Upper lobe of right lung (tissue), 1 donor: ENCODE measurements at regions not wholly inside any gene's neighbourhood (a gene's known extent, or its start where the extent isn't known, plus 50 kb on each side); places are given as distances from the start of the nearest gene placed in this dataset.

Experiments used
- ATAC-seq: fragments of 200-7000 bp; cut with Tn5 transposase; one replicate; pipeline ENCODE4 v1.9.1; 2020; ENCODE audit warnings: mild to moderate bottlenecking, moderate library complexity
- DNase-seq: peaks from one replicate; pipeline ENCODE4 v3.0.0-alpha.2; 2020
- H3K27ac ChIP-seq: fragments of 200-600 bp; one replicate; pipeline ENCODE4 v1.8.0; 2022
- H3K27me3 ChIP-seq: fragments of 200-600 bp; one replicate; pipeline ENCODE4 v1.8.0; 2022; ENCODE audit warnings: mild to moderate bottlenecking
- H3K36me3 ChIP-seq: fragments of 200-600 bp; one replicate; pipeline ENCODE4 v1.8.0; 2022
- H3K4me1 ChIP-seq: fragments of 200-600 bp; one replicate; pipeline ENCODE4 v1.8.0; 2022
- H3K4me3 ChIP-seq: fragments of 200-600 bp; one replicate; pipeline ENCODE4 v1.8.0; 2022; ENCODE audit warnings: mild to moderate bottlenecking
- H3K9me3 ChIP-seq: fragments of 200-600 bp; one replicate; pipeline ENCODE4 v1.8.0; 2022
- CTCF ChIP-seq: fragments of 200-600 bp; IDR thresholded peaks from one replicate; pipeline ENCODE4 v1.8.0; 2022; ENCODE audit warnings: antibody characterized with exemption
- intact Hi-C: fragments of 100-400 bp; cut with DNase I; formaldehyde crosslinking; loops from one replicate; pipeline ENCODE4 v1.11.0; 2022
- donor health status: DM: no; HTN: yes; CAD: no; lungs with severe emphysema.

- Histone ChIP-seq H3K27ac (peak overlapping the region; percentile 40), H3K27me3 (no peaks in the 10 kb centered on the region), H3K4me1 (peaks cover 25% of the 10 kb centered on the region), H3K9me3 (no peaks in the 10 kb centered on the region), H3K36me3 (no peaks in the 10 kb centered on the region), H3K4me3 (no peak overlapping the region)
- DNase-seq (no peak), ATAC-seq (no peak)
- no peak for TF ChIP-seq CTCF
- intact Hi-C loops, result no loop called here
Observed at GRCh38 chr3:40976241-40976640, 223.1 kb upstream of the CTNNB1 start.

- Histone ChIP-seq H3K27me3 (no peaks in the 10 kb centered on the region), H3K4me3 (no peak overlapping the region), H3K27ac (no peak overlapping the region), H3K4me1 (peaks cover 9% of the 10 kb centered on the region), H3K9me3 (no peaks in the 10 kb centered on the region), H3K36me3 (no peaks in the 10 kb centered on the region)
- no peak for TF ChIP-seq CTCF
- intact Hi-C loops, result no loop called here
- DNase-seq (no peak), ATAC-seq (no peak)
Observed at GRCh38 chr3:40978442-40978841, 220.9 kb upstream of the CTNNB1 start.

GRCh38 chr3:40979962-40980361, 219.3 kb upstream of the CTNNB1 start:
- no peaks in the 10 kb centered on the region for H3K36me3 ChIP-seq
- no peaks in the 10 kb centered on the region for H3K27me3 ChIP-seq
- H3K4me3 ChIP-seq, result no peak overlapping the region
- H3K4me1 ChIP-seq, result peaks cover 9% of the 10 kb centered on the region
- H3K27ac ChIP-seq, result no peak overlapping the region
- TF ChIP-seq CTCF, result no peak
- intact Hi-C loops, result no loop called here
- no peaks in the 10 kb centered on the region for H3K9me3 ChIP-seq
- ATAC-seq, result no peak
- DNase-seq, result no peak

GRCh38 chr3:40980467-40980866, 218.8 kb upstream of the CTNNB1 start:
- no peak for TF ChIP-seq CTCF
- DNase-seq, result no peak
- Histone ChIP-seq H3K4me3 (no peak overlapping the region), H3K27me3 (no peaks in the 10 kb centered on the region), H3K36me3 (no peaks in the 10 kb centered on the region), H3K27ac (no peak overlapping the region), H3K4me1 (peaks cover 9% of the 10 kb centered on the region), H3K9me3 (no peaks in the 10 kb centered on the region)
- intact Hi-C loops, result no loop called here
- ATAC-seq, result no peak

GRCh38 chr3:40985195-40985594, 214.1 kb upstream of the CTNNB1 start:
- intact Hi-C loops, result no loop called here
- Histone ChIP-seq H3K4me1 (no peaks in the 10 kb centered on the region), H3K27me3 (no peaks in the 10 kb centered on the region), H3K27ac (no peak overlapping the region), H3K9me3 (no peaks in the 10 kb centered on the region), H3K4me3 (no peak overlapping the region), H3K36me3 (no peaks in the 10 kb centered on the region)
- ATAC-seq (peak; percentile 42), DNase-seq (no peak)
- no peak for TF ChIP-seq CTCF

GRCh38 chr3:40988468-40988867, 210.8 kb upstream of the CTNNB1 start:
- no peaks in the 10 kb centered on the region for H3K36me3 ChIP-seq
- ATAC-seq, result no peak

More at GRCh38 chr3:40988468-40988867, 210.8 kb upstream of the CTNNB1 start:
- DNase-seq, result no peak
- Histone ChIP-seq H3K9me3 (no peaks in the 10 kb centered on the region), H3K27me3 (no peaks in the 10 kb centered on the region), H3K27ac (no peak overlapping the region), H3K4me1 (no peaks in the 10 kb centered on the region), H3K4me3 (no peak overlapping the region)
- intact Hi-C loops, result no loop called here
- TF ChIP-seq CTCF, result no peak
